Stomach (tissue), 4 donors: ENCODE measurements at regions not wholly inside any gene's neighbourhood (a gene's known extent, or its start where the extent isn't known, plus 50 kb on each side); places are given as distances from the start of the nearest gene placed in this dataset.

Experiments
- CTCF ChIP-seq, 7 experiments: fragments of 450-650 bp in 4 of 7; fragments of 200-600 bp in 3 of 7; sonication (generic) in 3 of 7; IDR thresholded peaks; one replicate each; pipeline ENCODE4 v1.5.1; 2016 to 2019; ENCODE audit warnings: antibody characterized with exemption in 7 of 7, control low read depth in 2 of 7, mild to moderate bottlenecking in 1 of 7
- POLR2AphosphoS5 ChIP-seq, 3 donors: sonication (generic); formaldehyde crosslinking; IDR thresholded peaks; one replicate each; pipeline ENCODE4 v1.6.1; 2016; ENCODE audit warnings: antibody characterized with exemption in 3 of 3

GRCh38 chr1:29860056-29860455, 623.7 kb downstream of the PTPRU start:
- no peak for TF ChIP-seq CTCF (IDR thresholded peaks at IDR 0.05)
- no peak for TF ChIP-seq POLR2AphosphoS5 (IDR thresholded peaks at IDR 0.05)
